ENCODE measurements at regions not wholly inside any gene's neighbourhood (a gene's known extent, or its start where the extent isn't known, plus 50 kb on each side); places are given as distances from the start of the nearest gene placed in this dataset.

DNA sequence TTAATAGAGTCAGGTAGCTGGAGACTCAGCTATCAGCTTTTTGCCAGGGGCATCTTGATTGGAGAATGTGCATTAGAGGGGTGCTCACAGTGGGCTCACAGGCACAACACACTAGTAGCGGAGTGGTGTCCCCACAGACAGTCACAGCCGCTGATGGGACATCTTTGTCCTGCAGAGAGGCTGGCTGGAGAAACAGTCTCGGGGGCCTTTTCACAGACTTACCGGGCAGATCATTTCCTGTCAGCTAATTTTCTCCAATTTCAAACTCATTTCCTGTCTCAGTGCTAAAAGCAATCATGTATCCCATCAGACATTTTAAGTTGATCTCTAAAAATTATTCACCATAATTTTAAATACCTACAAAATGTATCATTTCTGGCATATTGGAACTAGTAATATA, 562.6 kb downstream of the DCDC2C start:
- no peak for DNase-seq

DNA sequence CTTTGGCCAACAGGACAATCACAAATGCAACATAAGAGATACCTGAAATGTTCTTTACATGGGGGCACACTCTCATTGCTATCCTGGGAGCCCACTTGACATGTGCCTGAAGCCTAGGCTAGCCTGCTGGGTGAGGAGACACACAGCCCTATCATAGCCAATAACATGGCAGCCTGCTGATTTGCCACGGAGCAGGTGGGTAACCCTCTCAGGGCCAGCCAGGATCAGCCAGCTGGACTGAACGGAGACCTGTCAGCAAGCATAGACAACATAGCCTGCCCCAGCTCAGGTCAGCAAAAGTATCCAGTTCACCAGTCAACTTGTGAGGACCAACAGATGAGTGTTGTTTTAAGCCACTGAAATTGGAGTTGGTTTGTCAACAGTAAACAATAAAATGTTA, 566.5 kb downstream of the DCDC2C start:
- no peak for DNase-seq

DNA sequence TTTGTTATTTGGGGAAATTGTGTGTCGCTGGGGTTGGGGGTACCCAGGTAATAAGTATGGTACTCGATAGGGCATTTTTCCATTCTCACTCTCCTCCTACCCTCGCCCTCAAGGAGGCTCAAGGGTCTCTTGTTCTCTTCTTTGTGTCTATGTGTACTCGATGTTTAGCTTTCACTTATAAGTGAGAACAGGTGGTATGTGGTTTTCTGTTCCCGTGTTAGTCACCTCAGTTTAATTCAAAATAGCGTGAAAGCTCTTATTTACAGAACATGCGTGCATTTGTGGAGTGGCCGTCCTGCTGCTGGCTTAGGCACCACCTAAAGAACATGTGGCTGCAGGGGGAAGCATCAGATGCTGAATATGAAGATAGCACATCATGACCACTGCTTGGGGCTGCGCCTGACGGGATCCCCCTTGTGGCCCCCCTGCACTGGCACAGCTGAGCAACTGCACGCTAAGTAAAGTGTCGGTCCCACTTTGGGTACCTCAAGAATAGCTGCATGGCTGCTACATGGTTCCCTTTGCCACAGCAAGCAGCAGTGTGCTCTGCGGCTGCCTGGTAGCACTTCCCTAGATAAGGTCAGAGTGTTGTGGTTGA, 569.0 kb downstream of the DCDC2C start:
- DNase-seq: no peak

DNA sequence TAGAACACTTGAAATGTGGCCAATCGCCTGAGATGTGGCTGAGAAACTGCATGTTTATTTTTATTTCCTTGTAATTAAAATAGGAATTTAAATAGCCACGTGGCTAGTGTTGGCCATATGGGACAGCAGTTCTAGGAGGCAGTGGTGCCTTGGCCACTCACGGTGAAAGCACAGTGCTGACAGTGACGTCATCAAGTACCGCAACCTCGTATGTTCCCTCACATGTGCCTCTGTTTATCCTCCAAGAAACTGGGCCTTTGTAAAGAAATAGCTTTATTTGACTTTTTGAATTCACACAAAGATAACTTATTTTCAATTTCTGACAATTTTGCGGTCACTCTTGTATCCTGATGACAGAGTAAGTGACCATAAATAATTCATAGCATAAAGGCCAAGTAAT, 575.0 kb downstream of the DCDC2C start:
- no peak for DNase-seq

DNA sequence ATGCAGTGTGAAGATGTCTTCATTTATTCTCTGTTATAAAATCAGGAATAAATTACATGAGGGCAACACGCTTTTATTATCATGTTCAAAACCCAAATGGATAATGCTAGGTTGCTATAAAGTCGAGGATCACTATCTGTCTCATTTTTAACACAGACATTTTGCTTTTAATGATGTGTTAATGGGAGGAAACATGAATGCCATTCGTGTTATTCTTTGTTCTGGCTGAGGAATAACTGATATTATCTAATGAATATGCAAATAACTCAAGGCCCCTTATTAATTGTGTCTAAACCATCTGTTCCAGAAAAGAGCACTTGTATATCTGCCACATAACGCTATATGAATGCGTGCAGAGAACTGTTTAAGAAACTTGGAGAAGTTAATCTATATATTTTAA, 576.1 kb downstream of the DCDC2C start:
- DNase-seq: no peak

DNA sequence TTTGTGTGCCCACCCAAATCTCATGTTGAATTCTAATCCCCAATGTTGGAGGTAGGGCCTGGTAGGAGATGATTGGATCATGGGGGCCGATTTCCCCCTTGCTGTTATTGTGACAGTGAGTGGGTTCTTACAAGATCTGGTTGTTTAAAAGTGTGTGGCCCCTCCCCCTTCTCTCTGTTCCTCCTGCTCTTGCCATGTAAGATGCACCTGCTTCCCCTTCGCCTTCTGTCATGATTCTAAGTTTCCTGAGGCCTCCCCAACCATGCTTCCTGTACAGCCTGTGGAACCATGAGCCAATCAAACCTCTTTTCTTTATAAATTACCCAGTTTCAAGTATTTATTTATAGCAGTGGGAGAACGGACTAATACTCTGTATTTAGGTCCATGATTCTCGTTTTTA, 588.1 kb downstream of the DCDC2C start:
- DNase-seq: no peak

DNA sequence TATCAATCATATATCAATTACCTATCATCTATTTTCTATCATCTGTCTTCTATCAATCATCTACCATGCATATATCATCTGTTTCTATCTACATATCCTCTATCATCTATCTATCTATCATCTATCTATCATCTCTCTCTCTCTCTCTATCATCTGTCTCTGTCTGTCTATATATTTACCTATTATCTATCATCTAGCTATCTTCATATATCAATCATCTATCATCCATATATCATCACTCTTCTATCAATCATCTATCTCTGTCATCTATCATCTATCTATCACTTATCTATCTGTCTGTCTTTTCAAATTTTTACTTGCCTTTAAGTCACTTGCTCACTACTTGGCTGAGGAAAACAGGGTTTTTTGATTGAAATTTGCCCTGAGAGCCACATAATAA, 592.3 kb downstream of the DCDC2C start:
- no peak for DNase-seq

DNA sequence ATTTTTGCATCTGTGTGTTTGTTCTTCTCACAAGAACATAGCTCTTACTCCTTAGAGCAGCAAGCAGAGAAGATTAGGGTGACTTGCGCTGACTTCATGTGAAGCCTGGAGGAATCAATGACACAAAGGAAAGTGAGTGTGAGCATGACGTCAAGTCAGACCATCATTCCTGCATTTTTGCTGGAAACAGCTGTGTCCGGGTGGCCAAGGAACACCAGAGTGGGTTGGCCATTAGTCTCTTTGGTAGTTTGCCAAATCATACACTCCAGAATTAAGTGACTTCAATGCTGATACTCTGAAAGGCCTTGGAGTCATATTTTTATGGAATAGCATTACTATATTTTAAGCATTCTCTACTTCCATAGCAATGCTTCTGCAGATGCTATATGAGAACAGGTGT, 597.2 kb downstream of the DCDC2C start:
- no peak for DNase-seq

DNA sequence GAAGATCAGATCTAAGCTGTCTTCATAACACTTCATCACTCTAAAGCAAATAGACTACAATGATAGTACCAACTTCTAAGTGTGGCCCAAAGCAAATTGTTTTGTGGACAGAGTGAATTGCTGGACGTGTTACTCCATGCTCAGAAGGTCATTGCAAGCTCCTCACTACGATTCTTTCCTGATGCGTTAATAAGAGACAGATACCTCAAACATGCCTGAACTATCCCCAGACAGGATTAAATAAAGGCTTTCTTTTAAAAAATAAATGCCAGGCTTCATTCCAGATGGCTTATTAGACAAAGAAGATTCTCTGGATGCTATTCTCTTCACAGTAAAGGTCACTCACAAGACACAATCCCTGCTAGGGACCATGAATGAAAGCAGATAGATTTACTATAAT, 621.2 kb downstream of the DCDC2C start:
- DNase-seq: no peak

DNA sequence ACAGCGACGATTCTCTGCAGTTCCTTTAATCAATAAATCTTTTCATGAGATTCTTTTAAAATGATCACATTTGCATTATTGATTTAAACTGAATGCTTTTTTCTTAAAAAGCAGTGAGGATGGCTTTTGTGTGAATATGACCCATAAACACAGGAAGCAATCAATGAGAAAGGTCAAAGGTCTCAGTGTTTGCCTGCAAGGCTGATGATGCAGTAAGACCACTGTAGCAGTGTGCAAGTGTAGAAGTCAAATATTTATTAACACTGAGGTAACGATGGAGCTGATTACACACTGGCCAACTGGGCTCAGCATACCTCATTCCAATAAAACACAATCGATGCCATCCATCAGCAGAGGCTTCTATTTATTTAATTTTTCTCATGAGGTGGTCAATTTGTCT, 633.5 kb downstream of the DCDC2C start:
- DNase-seq: no peak

DNA sequence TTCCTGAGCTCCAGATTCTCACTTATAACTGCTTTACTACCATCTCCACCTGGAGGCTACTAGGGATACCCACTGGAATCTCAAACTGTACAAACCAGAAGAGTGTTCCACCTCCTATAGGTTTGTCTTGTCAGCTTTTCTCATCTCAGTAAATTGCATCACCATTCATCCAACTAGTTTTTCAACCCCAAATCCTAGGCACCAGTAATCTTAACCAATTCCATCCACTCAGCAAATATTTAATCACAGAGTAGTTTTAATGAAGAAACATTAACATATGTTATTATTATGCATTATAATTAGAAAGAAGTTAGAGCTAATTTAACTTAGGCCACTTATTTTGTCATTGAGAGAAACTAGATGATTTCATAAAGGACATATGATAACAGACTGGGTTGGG, 635.0 kb downstream of the DCDC2C start:
- DNase-seq: no peak

DNA sequence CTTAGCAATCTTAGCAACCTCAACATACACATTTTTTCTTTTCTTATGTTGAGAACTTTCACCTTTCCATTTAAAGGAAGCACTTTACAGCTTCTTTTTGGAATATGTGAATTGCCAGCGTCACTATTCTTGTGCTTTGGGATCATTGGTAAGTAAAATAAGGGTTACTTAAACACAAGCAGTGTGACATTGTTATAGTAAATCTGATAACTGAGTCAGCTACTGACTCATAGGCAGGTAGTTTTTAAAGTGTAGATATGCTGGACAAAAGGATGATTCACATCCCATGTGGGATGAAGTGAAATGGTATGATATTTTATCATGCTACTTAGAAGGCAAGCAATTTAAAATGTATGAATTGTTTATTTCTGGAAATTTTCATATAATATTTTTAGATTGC, 637.2 kb downstream of the DCDC2C start:
- no peak for DNase-seq

DNA sequence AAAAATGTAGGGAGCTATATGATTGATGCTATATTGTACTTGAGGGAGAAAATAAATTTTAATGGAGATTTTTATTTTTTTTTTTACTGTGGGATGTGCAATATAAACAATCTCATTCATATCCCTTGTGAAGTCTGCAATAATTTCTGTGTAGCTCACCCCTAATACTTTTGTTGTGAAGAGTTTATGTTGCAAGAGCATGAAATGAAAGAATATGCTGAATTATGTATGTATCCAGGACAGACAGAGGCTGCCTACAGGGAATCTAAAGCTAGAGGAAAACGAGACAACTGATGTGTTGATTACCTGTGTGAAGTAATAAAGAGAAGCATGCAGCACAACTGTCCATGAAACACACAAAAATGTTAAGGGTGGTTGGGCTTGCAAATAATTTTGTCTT, 643.3 kb downstream of the DCDC2C start:
- DNase-seq: no peak

DNA sequence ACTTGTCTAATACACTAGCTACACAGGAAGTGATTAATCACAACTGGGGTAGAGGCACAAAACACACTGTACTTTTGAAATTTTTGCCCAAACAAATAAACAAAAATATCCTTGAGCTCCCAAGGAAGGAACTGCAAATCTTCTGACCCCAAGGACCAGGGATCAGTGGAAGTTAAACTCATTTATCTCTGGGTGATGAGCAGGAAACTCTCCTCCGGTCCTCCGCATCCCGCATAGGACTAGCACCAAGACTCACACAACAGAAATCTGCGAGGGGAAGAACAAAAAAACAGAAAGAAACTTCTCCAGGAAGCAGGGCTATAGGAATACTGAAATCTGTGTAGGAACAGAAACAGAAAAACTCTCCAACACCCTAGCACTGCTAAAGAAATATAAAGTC, 650.3 kb downstream of the DCDC2C start:
- DNase-seq: no peak

DNA sequence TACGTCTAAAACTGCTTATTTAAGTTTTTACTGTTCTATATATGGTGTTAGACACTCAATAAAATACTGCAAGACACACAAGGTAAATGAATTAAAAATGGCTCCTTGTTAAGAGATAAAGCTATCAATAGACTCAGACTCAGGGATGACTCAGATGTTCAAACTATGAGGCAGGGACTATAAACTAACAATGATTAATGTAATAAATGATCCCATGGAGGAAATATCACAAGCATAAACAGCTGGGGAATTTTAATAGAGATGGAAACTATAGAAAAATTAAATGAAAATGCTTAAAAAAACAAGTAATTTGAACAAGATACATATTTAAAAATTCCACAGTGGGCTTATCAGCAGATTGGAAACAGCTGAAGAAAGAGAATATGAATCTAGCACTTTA, 650.8 kb downstream of the DCDC2C start:
- DNase-seq: no peak

DNA sequence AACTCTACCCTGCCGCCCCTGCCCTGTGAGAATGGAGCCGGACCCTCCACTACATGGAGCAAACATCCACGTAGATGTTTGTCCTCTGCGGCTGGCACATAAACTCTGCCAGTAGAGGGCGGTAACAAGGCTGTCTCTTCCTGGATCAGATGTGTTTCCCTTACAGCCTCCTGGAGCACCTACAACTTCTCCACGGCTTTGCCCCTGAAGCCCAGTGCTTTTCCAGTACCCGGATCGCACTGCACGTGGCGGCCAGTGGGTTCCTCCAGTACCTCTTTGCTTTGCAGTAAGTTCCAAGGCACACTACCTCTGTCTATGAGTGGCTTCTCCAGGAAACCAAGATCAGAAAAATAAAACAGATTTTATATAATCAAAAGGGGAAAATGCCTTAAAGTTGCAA, 651.3 kb downstream of the DCDC2C start:
- no peak for DNase-seq

DNA sequence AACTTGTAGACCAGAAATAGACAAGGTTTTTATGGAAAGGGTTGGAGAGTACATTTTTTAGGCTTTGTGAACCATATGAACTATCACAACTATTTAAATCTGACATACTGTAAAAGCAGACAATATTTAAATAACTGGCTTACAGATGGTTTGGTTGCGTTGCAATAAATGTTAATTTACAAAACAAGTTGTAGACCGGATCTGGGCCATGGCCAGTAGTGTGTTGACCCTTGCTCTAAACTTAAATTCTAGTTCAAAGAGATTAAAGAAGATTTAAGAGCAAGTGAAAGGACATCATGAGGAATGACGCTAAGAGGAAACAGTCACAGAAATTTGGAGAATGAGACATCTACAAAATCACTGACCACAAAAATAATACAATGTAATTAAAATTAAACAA, 652.7 kb downstream of the DCDC2C start:
- no peak for DNase-seq

DNA sequence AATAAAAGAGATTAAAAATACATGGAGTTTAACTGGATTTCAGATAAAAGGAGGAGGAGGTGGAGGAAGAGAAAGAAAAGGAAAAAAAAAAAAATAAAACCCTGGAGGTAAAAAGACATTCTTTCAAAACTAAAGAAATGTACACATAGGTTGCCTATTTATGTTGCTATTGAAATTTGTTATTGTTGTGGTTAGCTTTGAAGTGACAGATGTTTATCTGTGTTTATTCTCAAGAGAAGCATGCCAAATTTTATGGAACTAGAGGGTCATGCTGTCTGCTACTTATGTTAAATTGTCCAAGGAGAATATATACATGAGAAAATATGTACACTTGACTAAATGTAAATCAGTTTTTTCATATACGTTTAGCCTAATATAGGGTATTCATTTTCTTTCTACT, 653.2 kb downstream of the DCDC2C start:
- DNase-seq: no peak

DNA sequence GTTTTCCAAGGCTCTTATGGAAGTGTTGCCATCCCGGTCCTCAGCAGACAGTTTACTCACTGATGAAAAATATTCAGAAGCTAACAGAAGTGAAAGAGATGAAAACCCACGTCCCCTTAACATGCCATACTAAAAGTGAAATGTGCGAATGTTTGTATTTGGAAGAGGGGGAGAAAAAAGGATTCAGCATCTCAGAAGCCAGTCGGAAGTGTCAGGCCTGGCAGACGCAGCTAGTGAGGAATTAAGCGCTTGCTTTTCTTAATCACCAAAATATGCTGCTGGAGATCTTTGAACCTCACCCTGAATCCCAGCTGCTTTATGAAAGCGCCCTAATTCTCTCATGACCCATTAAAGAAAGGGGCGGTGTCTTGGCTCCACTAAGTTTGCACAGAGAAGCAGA, 653.7 kb downstream of the DCDC2C start:
- no peak for DNase-seq

DNA sequence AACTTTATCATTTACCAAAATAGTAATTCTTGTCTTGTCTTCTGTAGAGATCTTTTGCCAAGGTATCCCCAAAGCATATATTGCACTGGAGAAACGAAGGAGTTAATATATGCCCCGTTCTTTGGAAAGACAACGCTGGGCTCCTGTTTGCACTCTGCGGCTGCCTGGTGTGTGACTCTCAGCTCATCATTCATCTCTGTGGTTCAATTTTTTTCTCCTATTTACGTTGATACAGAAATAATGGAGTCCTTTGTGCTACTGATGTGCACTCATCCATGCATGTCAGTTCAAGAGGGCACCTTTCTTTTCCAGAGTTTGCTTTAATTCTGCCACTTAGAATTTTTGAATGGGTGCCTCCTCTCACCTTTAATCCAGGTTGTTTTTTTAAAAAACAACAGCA, 655.5 kb downstream of the DCDC2C start:
- DNase-seq: no peak

DNA sequence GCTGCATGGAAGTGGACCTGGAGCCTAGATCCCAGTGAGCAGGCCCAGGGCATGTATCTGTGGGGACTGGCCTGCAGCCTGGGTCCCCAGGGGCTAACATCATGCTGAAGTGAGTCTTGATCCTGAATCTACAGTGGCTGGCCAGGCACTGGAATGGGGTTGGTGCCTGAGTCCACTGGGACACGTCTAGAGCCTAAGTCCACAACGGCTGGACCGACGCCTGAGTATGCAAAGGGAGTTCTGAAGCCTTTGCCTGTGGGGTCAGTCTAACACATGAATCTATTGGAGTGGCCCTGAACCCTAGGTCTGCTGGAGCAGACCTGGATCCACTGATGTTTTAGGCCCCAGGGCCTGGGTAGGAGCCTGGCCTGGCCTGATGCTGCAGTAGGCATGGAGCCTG, 665.5 kb downstream of the DCDC2C start:
- DNase-seq: no peak

DNA sequence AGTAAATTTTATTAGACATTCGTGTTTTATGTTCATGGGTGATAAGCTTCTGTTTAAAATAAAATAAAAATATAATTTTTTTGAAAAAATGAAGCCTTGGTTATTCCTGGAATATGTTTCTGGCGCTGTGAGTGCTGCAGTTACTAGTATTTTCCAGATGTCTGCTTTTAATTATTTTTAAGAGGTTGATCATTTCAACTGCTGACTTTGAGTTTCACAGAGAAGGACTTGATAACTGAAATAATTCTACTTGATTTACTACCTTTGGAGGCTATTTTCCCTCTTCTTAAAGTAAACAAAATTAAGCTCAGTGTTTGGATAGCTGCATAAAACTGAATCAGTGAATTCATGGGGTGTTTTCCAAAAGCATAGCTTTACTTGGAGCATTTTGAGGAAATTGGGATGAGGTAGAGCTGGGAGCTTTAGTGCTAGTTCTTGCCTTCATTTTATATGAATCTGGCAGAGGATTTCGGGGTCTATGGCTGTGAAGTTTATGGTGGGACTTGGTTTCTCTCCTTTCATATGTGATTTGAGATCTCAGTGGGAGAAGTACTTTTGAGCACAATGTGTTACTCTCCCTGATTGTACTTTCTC, 666.5 kb downstream of the DCDC2C start:
- DNase-seq: no peak

DNA sequence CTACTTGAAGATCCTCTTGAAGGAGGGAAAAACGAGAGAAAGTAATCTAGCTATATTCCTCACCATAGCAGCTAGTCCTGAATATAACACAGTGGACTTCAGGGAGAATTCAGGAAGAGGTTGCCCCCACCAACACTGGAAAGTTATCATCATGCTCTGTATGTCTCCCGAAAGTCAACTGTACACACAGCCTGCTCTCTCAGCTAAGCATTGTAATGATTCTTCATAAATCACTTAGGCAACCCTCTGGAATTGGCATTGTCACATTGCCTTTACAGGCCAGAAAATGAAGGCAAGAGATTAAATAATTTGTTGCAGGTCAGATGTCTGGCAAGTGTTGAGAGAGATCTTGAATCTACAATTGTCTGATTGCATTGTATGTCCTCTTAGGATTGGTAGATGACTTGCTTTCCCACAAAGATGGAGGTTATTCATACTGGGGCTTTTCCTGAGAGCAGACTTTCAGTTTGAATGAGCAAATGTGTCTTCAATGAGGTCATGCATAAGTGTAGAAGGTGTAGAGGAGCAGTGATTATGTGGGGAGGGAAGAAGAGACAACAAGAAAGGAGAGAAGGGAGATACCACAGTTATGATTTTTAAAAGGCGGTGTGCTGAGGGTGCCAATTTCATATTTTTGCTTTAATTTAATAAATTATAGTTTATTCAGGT, 667.2 kb downstream of the DCDC2C start:
- no peak for DNase-seq

DNA sequence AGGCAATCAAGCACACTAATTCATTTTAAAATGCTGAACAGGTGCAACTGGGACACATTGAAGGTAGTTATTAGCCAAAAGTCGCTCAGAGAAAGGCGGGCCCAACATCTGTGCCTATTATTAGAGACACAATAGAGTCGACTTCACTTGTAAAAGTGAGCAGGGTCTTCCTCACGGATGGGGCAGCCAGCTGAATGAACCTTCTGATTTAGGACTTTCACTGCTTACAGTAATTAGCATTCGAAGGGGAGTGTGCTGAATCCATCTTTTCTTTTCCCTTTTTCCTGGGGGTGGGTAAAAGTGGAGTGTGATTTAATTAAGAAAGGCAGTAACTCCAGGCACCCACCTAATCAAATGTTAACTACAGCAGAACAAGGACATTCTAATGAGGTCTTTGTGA, 677.7 kb downstream of the DCDC2C start:
- no peak for DNase-seq

DNA sequence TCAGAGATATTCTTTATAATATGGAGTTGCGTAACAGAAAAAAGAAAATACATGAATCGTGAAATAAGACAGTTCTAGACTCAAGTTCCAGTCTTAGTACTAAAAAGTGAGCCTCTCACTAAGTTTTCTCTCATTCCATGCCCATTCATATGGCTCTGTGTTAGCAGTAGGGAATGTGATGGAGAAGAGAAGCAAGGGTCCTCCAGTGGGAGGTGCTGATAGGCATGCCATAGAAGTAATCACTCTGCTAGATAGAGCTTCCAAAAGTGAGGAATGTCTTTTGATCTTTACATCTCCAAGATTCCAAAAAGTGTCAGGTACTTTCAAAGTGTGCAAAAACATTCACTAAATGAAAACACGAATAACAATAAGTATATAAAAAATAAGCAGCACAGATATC, 678.4 kb downstream of the DCDC2C start:
- DNase-seq: no peak

Data from stimulated activated CD4-positive, alpha-beta T cell treated with anti-CD3 and anti-CD28 coated beads, Interleukin-2, amount 100 ng/mL, for 48 hours (primary cell).